ENCODE measurements at regions not wholly inside any gene's neighbourhood (a gene's known extent, or its start where the extent isn't known, plus 50 kb on each side); places are given as distances from the start of the nearest gene placed in this dataset.

DNA sequence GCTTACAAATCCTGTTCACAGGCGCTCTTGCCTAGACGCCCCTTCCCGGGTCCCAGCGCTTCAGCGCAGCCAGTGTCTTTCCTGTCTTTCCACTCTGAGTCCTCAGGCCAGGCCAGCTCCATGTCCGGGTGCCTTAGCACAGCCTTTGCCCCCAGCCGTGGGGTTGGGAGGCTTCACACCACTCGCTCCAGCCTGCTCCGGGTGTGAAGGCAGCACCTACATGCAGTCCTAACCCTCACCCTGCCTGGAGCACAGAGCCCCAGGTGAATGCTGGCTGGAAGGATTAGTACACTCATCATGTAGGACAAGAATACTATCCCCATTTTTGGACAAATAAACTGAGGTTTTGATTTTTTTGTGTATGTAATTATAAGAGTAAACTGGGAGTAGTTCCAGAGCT, 81.7 kb upstream of the TMEM72 start:
- H3K4me3 ChIP-seq (replicated peaks in 1 of 2; ENCODE audit: low read depth in 1 of 2, low read length in 2 of 2), result no peak overlapping the region
- ChIA-PET CTCF (no interaction called here), RAD21 (ENCODE audit: low non-redundant PET in 1 of 2, low total read pairs in 2 of 2, uncharacterized antibody in 2 of 2, unreplicated experiment in 2 of 2) (no interaction called here), POLR2A (no interaction called here)
- ATAC-seq (no peak), DNase-seq (ENCODE audit: low read depth, low spot score) (no peak)
- no peak overlapping the region for H3K4me2 ChIP-seq (ENCODE audit: low read length)
- no TSS peak for BruUV-seq (replicated peaks)
- no peak overlapping the region for H3K9ac ChIP-seq (ENCODE audit: low read length)
- H4K20me1 ChIP-seq (ENCODE audit: insufficient read depth), result no peaks in the 10 kb centered on the region
- TF ChIP-seq, protein P1, sequence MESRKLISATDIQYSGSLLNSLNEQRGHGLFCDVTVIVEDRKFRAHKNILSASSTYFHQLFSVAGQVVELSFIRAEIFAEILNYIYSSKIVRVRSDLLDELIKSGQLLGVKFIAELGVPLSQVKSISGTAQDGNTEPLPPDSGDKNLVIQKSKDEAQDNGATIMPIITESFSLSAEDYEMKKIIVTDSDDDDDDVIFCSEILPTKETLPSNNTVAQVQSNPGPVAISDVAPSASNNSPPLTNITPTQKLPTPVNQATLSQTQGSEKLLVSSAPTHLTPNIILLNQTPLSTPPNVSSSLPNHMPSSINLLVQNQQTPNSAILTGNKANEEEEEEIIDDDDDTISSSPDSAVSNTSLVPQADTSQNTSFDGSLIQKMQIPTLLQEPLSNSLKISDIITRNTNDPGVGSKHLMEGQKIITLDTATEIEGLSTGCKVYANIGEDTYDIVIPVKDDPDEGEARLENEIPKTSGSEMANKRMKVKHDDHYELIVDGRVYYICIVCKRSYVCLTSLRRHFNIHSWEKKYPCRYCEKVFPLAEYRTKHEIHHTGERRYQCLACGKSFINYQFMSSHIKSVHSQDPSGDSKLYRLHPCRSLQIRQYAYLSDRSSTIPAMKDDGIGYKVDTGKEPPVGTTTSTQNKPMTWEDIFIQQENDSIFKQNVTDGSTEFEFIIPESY (IDR thresholded peaks at IDR 0.05; ENCODE audit: extremely low read depth, insufficient replicate concordance, low read length), result no peak
- no peak for TF ChIP-seq TCF7L2 (IDR thresholded peaks at IDR 0.05; ENCODE audit: borderline replicate concordance, extremely low read depth, insufficient read depth, insufficient read length)
- H2AFZ ChIP-seq (ENCODE audit: low read depth, low read length, poor library complexity, severe bottlenecking), result no peak overlapping the region
- no peaks in the 10 kb centered on the region; a peak in 1 of 4 replicates for H3K36me3 ChIP-seq (ENCODE audit: control insufficient read depth in 1 of 2, insufficient read depth in 2 of 2, low read length in 2 of 2)
- intact Hi-C loops (cut with micrococcal nuclease), result no loop called here
- no peaks in the 10 kb centered on the region for H3K9me2 ChIP-seq (ENCODE audit: insufficient read depth)
- H3K9me3 ChIP-seq (ENCODE audit: control insufficient read depth in 1 of 2, insufficient read depth in 1 of 2, low read depth in 1 of 2, low read length in 2 of 2), result no peaks in the 10 kb centered on the region
- H3K4me1 ChIP-seq (ENCODE audit: control insufficient read depth in 1 of 2, insufficient read depth in 2 of 2, low read length in 2 of 2), result no peaks in the 10 kb centered on the region
- peaks cover 18% of the 10 kb centered on the region for H3K27me3 ChIP-seq (ENCODE audit: insufficient read depth, low read length)
- H3K79me2 ChIP-seq (ENCODE audit: insufficient read depth, low read length), result no peaks in the 10 kb centered on the region
- no peak overlapping the region for H3K27ac ChIP-seq (ENCODE audit: low read depth, low read length)

DNA sequence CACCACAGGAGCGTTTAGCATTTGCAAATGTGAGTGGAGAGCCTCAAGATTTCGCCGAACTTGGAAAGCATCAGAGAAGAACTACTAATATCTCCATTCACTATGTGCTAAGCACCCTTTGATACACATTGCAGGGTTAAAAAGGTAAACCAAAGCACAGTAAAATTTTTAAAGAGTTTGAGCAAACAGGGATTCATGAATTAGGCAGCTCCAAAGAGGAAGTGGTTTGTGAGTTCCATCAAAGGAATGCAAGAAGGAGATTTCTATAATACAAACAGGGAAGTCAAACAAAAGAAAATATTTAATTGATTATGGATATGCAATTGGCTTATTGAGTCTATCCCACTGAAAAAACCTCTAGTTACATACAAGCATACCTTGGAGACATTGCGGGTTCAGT, 81.1 kb upstream of the TMEM72 start:
- TF ChIP-seq JUND (IDR thresholded peaks at IDR 0.05) (no peak), FOSL1 (IDR thresholded peaks at IDR 0.05; ENCODE audit: low read depth) (no peak), SIN3A (IDR thresholded peaks at IDR 0.05; ENCODE audit: low read depth) (no peak), YY1 (IDR thresholded peaks at IDR 0.05; ENCODE audit: extremely low read depth, insufficient replicate concordance, low read depth, low read length) (no peak), CEBPB (IDR thresholded peaks at IDR 0.05; ENCODE audit: low read depth) (no peak), EGR1 (IDR thresholded peaks at IDR 0.05; ENCODE audit: low read depth) (no peak), SRF (IDR thresholded peaks at IDR 0.05; ENCODE audit: low read depth) (no peak), CBX3 (IDR thresholded peaks at IDR 0.05; ENCODE audit: low read depth) (no peak), TCF7L2 (IDR thresholded peaks at IDR 0.05; ENCODE audit: borderline replicate concordance, extremely low read depth, insufficient read depth, insufficient read length) (no peak), SP1 (IDR thresholded peaks at IDR 0.05; ENCODE audit: low read depth) (no peak), EZH2phosphoT487 (IDR thresholded peaks at IDR 0.05; ENCODE audit: borderline replicate concordance) (no peak), EZH2 (IDR thresholded peaks at IDR 0.05) (no peak), POLR2AphosphoS5 (IDR thresholded peaks at IDR 0.05; ENCODE audit: low read depth, low read length) (no peak), ZNF274 (IDR thresholded peaks at IDR 0.05; ENCODE audit: low read depth, low read length) (no peak)
- TF ChIP-seq, protein P2, sequence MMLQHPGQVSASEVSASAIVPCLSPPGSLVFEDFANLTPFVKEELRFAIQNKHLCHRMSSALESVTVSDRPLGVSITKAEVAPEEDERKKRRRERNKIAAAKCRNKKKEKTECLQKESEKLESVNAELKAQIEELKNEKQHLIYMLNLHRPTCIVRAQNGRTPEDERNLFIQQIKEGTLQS (IDR thresholded peaks at IDR 0.05), result no peak
- TF ChIP-seq, protein P1 (IDR thresholded peaks at IDR 0.05; ENCODE audit: extremely low read depth, insufficient replicate concordance, low read length), result no peak
- ATAC-seq, result no peak
- no peak overlapping the region for H3K4me2 ChIP-seq (ENCODE audit: low read length)
- no peak overlapping the region for H3K4me3 ChIP-seq (replicated peaks in 1 of 2; ENCODE audit: low read depth in 1 of 2, low read length in 2 of 2)
- H3K4me1 ChIP-seq (ENCODE audit: control insufficient read depth in 1 of 2, insufficient read depth in 2 of 2, low read length in 2 of 2), result no peaks in the 10 kb centered on the region
- H3K9me2 ChIP-seq (ENCODE audit: insufficient read depth), result no peaks in the 10 kb centered on the region
- no peaks in the 10 kb centered on the region for H3K36me3 ChIP-seq (ENCODE audit: control insufficient read depth in 1 of 2, insufficient read depth in 2 of 2, low read length in 2 of 2)
- H3K27ac ChIP-seq (ENCODE audit: low read depth, low read length), result no peak overlapping the region
- ChIA-PET CTCF (no interaction called here), POLR2A (no interaction called here), RAD21 (ENCODE audit: low non-redundant PET in 1 of 2, low total read pairs in 2 of 2, uncharacterized antibody in 2 of 2, unreplicated experiment in 2 of 2) (no interaction called here)
- no peak overlapping the region for H3K9ac ChIP-seq (ENCODE audit: low read length)
- peaks cover 18% of the 10 kb centered on the region for H3K27me3 ChIP-seq (ENCODE audit: insufficient read depth, low read length)
- intact Hi-C loops (cut with micrococcal nuclease), result no loop called here
- no peaks in the 10 kb centered on the region for H3K9me3 ChIP-seq (ENCODE audit: control insufficient read depth in 1 of 2, insufficient read depth in 1 of 2, low read depth in 1 of 2, low read length in 2 of 2)
- H4K20me1 ChIP-seq (ENCODE audit: insufficient read depth), result no peaks in the 10 kb centered on the region
- no peaks in the 10 kb centered on the region for H3K79me2 ChIP-seq (ENCODE audit: insufficient read depth, low read length)
- no peak overlapping the region for H2AFZ ChIP-seq (ENCODE audit: low read depth, low read length, poor library complexity, severe bottlenecking)
- no peak for DNase-seq (ENCODE audit: low read depth, low spot score)
- BruUV-seq (replicated peaks), result no TSS peak

All from HCT116 (cell line).